Inflammatory macrophage (primary cell): ENCODE measurements at regions not wholly inside any gene's neighbourhood (a gene's known extent, or its start where the extent isn't known, plus 50 kb on each side); places are given as distances from the start of the nearest gene placed in this dataset.
"Not testable (repeated sequence)": the region's sequence is repeated elsewhere in the genome, so short reads cannot be mapped to it uniquely, and the experiment has no call there.

Experiments
- DNase-seq, 2 donors: peaks; one replicate each; pipeline ENCODE4 v3.0.0-alpha.2; 2020 to 2022

DNA sequence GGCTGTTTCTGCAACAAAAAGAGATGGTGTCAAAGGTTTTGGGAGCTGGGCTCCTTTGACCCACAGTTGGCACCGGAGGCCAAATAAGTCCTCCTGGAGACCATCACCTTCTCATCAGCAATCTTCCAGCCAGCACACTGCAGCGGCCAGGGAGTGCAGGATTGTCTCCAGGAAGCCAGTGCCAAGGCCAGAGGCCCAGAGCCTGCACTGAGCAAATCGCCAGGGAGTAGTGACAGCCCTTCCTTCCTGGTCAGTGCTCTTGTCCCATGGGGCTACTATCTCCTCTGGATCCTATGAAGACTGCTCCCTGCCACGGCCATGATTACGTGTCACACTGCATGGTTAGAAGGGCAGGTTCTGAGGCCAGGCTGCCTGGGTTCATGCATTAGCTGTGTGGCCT lies 134.3 kb upstream of the CRHR1 start:
- no peak for DNase-seq

DNA sequence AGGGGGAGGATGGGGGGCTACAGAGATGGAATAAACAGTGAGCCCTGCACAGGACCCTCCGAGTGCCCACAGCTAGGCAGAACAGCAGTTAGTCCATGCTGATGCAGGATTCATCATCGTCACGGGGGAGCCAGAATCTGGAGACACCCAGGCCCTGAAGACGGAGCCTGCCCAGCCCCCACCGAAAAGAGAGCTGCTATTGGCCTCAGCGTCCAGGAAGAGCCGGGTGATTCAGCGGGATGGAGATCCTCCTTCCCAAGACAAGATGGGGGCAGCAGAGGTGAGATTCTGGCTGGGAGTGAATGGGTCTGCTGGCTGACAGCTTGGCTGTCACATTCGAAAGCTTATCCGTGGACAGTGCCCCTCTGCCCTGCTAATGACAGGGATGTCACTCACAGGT lies 133.6 kb upstream of the CRHR1 start:
- no peak for DNase-seq

DNA sequence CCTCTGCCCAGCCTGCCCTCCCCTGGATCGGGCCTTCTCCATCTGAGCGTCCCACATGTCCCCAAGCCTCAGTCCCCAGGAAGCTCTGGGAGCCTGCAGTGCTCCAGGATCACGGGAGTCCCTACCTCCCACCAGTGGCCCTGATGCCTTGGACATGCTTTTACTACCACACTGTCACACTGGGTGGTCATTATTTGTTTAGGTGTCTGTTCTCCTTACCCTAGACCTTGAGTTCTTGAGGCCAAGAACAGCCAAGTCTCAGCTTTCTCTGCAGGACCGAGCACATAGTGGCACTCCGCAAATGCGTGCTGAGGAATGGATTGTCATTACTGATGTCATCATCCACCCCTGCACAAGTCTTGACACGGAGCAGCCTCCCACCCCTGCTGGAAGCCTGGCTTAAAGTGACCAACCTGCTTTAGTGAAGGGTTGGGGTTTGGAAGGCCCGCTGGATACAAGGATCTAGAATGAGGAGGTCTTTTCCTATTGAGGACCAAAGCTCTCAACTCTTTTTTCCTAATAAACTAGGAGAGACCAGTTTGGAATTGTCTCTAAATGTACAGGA lies 132.9 kb upstream of the CRHR1 start:
- DNase-seq, result no peak

DNA sequence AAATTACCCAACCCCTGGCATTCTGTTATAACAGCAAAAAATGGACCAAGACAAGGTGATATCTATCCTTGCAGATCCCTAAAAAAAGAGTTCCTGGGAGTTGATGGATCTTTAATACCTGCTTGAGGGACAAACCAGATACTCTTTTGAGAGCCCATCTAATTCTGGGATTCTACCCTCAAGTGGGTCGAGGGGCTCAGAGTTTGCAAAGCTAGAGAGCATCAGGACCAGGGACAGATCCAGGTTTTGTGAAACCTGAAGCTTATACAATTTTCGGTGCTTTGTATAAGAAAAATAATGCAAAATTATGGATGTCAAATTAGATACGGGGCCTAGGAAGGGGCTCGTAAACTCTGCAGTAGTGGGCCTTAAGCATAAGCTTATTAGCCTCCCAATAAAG lies 130.5 kb upstream of the CRHR1 start:
- DNase-seq, result no peak

DNA sequence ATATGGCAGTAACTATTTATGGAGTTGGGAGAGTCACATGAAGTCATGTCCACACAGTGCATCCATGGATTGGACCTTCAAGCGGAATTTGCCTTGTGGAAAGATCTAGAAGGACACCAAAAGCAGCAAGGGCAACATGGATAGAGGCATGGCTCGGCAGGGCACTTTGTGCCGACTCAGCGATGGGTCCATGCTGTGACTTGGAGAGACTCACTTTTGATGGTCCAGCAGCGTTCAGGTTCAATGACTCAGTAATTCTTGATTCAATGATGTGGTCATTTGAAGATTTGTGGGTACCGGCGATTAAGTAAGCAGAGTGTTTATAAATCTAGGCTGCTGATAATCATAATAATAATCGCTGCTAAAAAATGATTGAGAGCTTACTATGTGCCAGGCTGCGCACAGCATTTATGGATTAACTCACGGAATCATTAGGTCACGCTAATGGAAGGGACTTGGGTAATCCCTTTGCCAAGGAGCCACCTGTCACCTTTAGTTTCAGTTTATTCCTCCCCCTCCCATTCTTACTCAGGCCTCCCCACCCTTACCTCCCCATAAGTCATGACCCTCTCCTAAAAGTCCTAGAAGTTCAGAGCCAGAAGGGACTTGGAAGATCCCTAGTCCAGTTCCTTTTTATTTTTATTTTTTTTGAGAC lies 127.5 kb upstream of the CRHR1 start:
- DNase-seq, result no peak

DNA sequence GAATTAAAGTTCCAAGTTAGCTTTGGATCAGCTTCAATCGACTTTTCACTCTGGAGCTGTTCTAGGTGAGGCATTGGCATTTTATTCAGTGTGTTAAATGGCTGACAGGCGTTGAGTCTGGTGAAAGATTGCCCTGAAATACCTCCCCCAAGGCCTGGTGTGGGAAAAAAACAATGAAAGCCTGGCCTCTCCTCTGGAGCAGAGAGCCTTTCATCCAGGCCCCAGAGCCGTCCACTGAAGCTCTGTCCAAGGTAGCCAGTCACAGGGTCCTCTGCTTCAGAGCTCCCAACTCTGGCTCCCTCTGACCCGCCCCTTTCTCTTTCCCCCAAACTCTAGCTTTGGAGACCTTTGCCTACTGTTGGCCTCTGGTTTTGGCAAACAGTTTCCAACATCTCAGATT lies 123.6 kb upstream of the CRHR1 start:
- DNase-seq, result no peak

DNA sequence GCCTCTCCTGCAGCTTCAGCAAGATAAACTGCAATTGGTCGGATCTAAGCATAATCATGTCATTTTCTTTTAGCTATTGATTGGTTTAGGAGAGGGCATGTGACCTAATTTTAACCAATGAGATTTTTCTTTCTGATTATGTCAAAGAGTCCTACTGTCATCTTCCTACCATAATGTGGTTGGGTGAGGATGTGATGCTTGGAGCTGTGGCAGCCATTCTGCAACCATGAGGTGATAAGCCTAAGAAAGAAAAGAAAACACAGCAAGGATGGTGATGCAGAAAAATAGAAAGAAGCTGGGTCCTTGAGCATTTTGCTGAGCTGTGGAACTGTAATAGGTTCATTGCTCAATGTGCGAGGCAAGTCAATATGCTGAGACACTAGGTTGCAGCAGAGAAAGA lies 121.7 kb upstream of the CRHR1 start:
- no peak for DNase-seq

DNA sequence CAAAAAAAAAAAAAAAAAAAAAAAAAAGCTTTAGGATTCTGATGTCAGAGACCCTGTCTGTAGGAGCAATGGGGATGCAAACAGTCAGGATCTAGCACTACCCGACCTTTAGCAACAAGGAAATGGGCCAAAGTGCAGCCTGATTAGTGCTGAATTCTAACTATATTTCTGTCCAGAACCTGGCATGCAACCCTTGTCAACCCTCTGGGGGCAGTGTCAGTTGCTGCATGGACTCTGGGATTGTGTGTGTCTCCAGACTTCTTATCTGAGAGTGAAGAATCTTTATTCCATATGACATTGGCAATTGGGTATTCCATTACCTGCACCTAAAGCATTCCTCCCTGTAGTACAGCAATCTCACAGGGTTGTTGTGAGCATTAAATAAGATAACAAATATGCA lies 120.3 kb upstream of the CRHR1 start:
- DNase-seq, result no peak

DNA sequence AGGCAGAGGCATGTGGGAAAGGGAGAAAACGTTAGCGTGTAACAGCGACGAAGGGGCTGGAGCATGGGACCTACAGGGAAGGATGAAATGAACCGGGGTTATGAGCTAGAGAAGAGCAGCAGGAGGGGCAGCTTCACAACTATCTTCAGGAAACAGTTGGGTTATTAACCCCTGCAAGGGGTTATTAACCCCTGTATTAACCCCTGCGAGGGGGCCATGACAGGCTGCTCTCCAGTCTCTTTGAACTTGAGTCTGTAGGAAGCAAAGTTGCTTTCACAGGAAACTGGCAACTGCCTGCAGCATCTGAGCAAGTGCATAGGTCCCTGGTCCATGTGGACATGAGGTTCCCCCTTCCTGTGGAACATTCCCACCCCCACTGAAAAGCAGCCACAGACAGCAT lies 119.2 kb upstream of the CRHR1 start:
- DNase-seq, result no peak

DNA sequence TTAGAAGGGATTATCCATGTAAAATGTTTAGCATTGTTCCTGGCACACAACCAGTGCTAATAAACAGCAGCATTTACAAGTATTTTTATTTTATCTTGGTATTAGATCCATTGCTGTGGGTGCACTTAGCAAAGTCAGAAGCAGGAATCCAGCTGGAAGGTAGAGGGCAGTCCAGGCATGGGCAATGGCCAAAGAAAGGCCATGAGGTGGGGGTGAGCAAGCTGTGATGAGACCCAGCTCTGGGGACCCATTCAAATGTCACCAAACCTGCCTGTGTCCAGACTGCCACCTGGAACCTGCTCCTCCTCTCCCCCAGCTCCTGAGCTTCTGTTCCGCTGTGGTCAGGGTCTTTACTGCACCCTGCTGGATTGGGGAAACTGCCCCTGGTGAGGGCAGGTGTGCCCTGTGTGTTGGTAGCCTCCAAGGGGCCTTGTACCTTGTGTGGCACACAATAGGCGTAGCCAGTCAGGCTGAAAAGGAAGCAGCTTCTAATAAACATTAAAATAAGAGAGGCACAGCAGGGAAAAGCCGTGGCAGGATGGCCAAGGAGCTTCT lies 118.0 kb upstream of the CRHR1 start:
- DNase-seq, result no peak

DNA sequence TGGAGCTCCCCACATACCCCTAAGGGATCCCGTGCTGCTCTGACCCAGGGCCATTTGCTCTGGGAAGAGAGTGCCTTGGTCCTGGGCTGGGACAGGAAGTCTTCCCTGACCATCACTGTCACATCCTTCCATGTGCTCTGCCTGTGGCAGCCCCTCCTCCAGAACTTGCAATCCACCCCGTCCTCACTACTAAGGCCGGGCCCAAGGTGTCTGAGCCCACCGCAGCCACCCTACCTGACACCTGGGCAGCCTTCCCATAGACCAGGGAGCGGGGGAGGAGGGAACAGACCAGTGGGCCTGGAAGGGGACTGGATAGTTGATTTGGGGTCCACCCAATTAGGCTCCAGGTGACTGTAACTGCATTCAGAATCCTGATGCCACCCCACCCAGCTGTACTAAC lies 117.5 kb upstream of the CRHR1 start:
- no peak for DNase-seq

DNA sequence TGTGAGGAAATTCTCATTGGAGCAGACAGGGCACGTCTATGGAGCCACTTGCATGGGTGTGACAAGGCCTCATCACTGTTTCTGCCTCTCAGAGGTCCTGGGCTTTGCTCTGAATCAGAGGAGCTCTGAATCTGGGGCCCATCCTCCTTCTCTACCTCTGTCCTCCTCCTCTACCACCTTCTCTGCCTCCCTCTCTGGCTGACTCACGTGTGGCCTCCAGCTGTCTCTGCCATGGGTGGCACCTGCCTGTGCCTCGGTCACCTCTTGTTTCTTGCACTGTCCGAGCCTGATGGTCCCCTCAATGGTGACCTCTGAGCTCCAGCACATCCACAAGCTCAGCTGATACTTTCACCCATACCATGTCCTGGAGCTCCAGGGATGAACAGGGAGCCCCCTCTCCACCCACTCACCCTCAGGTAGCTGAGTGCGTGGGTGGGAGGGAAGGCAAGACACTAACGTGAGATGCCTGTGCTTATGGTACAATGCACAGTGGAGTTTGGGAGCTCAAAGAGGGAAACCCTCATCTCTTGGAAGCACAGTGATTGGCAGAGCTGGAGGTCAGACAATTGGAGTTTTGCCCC lies 116.4 kb upstream of the CRHR1 start:
- DNase-seq, result no peak

DNA sequence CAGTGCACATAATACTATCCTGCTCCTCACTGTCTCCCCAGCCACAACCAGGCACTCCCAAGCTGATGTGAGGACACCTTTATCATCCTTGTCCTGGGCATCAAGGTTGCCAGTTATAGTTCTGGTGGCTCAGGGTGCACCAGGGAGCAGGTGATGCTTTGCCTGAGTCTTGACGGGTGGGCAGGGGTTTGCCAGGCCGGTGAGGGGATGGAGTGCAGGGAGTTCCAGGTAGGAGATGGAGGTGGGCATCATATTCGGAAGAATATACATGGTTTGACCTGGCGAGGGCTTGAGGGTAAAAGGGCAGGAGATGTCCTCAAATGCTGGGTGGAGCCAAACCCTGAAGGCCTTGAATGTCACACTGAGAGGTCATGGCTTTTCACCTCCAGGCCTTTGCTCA lies 115.8 kb upstream of the CRHR1 start:
- no peak for DNase-seq

DNA sequence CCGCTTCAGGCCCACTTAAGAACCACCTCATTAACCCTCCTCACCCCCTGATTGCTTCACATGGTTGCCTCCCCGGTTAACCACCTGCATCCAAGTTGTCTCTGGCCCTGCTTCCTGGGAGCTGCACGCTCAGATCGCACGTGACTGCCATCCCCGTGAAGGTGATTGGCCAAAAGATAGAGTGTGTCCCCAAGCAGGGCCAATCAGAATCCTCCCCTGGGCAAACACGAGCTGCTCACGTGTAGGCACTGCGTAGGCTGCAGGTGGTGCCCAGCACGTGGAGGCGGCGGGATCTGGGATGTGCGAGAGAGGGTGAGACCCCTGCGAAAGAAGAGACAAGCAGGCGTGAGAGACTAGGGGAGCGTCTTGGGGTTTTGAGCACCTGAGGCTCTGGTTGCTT lies 111.8 kb upstream of the CRHR1 start:
- DNase-seq, result no peak

DNA sequence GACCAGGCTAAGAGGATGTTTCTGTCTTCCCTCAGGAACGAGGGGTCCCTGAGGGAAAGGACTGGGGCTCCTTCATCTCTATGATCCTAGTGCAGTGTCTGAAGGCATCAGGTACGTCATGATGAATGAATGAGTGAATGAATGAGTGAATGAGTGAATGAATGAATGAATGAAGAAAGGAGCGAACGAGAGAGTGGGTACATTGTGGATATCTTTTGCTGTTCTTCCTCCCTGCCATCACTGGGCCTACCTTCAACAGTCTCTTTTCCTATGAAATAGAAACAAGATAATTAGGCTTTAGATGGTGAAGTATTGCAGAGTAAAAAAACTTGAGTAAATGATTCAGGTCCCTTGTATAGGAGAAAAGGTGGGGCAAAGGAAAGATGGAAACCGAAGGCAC lies 111.3 kb upstream of the CRHR1 start:
- DNase-seq, result no peak

DNA sequence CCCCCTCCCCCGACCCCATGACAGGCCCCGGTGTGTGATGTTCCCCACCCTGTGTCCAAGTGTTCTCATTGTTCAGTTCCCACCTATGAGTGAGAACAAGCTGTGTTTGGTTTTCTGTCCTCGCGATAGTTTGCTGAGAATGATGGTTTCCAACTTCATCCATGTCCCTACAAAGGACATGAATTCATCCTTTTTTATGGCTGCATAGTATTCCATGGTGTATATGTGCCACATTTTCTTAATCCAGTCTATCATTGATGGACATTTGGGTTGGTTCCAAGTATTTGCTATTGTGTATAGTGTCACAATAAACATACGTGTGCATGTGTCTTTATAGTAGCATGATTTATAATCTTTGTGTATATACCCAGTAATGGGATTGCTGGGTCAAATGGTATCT lies 110.4 kb upstream of the CRHR1 start:
- DNase-seq, result not testable (repeated sequence)

DNA sequence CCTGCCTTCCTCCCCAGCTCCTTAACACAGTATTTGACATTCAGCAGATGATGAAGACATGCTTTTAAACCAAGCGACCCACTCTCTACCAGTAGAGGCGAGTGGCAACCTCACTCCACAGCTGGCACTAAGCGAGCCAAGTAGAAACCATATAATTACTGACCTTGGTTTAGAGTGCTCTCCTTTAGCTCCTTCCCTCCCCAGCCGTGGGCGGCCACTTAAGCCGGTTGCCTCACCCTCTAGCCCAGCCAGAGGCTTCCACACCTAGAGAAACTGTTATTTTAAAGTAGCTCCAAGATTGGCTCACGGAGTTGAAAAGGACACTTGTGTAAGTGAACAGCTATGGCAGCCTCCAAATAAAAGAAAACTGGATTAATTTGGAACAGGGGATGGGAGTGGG lies 109.1 kb upstream of the CRHR1 start:
- no peak for DNase-seq

DNA sequence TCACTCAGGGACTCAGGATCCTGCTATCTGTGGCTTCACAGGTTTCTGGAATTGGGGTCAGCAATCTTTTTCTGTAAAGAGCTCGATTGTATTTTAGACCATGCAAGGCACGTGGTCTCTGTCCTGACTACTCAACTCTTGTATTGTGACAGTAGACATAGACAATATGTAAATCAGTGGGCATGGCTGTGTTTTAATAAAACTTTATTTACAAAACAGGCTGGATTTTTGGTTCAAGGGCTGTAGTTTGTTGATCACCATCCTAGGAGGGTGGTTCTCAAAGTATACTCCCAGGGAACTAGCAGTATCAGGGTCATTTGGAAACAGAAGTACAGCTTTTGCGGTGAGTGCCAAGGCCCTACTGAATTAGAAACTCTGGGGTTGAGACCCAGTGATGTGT lies 108.2 kb upstream of the CRHR1 start:
- DNase-seq, result no peak

DNA sequence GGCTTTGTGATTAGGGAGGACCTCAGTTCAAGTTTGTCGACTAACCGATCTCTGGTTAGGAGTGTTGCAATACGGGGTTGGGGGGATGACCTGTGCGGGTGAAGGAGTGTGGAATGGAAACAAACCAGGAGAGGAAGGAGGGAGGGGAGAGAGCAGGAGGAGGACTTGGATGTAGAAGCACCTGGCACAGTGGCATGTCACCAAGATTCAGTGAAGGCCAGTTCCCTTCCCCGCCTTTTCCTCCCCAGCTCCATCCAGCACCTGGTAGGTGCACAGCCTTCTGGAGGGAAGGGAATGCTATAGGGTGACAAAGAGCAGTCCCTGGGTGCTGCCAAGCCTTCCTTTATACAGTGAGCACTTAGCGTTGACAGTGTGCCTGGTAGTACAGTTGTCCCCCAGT lies 107.4 kb upstream of the CRHR1 start:
- DNase-seq, result no peak

DNA sequence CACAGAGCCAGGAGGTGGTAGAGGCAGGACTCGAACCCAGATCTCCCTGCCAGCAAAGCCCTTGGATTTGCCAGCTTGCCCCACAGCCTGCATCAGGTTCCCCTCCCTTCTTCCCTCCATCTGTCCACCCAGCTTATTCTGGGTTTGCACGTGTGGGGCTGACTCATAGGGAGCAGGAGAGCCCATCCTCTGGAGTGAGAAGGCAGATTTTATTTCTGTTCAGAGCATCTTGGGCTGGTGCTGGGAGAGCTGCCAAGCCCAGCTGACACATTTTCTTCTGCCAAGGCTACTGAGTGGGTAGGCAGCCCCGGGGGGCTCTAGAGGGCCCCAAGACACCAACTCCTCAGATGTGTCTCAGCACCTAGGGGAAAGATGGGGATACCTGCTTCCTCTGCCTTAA lies 106.3 kb upstream of the CRHR1 start:
- no peak for DNase-seq

DNA sequence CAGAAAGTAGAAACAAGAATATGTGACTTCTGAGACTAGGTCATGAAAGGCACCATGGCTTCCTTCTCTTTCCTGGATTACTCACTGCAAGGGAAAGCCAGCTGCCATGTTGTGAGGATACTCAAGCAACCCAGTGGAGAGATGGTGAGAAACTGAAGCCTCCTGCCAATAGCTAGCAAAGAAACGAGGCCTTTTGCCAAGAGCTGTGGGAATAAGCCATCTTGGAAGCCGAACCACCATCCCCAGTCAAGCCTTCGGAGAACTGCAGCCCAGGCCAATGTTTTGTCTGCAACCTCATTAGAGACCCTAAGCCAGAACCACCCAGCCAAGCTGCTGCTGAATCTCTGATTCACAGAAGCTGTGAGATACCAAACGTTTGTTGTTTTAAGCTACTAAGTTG lies 104.7 kb upstream of the CRHR1 start:
- DNase-seq, result no peak

DNA sequence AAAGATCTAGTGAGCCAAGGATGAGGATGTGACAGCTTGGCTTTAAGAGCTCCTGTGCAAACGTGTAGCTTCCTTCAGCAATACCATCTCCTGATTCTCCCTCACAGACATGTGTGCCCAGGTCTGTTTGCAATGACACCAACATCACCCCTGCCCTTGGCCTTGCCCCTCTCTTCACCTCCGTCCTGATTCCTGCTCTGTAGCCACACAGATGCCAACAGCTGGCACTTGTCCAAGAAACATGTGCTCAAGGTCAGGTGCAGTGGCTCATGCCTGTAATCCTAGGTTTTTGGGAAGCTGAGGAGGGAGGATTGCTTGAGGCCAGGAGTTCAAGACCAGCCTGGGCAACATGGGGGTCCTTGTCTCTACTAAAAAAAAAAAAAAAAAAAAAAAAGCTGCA lies 103.8 kb upstream of the CRHR1 start:
- DNase-seq, result no peak

DNA sequence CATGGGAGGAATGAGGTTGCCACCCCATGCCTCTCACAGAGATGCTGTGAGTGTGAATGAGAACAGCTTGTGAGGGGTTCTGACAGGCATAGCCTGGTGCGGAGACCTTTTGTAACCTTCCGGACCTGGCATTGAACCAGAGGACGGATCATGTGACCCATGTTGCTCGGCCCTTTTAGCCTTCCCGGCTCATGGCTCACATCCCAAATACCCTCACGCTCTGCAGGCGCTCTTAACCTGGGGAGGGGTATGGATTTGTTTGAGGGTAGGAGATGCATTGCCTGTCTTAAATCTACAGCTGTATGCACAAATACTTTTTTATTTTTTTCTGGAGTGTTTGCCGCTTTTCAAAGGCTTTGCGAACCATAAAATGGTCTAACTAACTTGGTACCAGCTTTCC lies 102.4 kb upstream of the CRHR1 start:
- no peak for DNase-seq

DNA sequence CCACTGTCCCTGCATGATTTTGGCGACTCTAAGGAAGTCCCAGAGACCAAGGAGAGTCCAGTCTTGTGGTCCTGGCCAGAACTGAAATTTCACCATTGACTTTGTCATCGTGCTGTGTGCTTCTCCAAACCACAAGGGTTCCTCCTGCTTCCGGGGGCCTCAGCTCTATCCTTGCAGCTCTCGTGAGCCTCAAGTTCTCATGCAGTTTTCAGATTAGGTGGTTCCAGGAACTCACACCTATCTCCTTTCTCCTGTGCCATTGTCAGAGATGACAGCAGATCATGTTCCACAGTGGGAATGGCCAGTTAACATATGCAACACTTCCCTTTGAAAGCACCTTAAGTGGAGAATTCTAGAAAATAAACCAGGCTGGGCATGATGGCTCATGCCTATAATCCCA lies 97.9 kb upstream of the CRHR1 start:
- DNase-seq, result no peak

DNA sequence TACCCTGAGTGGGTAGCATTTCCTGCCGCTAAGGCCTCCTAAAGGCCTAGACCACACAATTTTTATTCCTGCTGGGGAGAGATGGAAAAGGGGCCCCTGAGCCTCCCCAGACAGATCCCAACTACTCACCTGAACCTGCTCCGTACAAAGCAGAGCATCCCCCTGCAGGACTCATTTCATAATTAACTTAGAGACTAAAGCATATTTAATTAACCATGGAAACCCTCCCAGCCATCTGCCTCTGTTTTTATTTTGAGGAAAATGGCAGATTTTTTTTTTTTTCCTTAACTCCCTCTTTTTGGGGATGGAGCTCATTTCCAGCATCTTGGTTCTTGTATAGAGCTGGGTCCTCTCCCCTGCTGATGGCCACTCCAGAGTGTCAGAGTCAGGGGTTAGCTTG lies 96.5 kb upstream of the CRHR1 start:
- DNase-seq, result no peak
